ENCODE measurements at regions not wholly inside any gene's neighbourhood (a gene's known extent, or its start where the extent isn't known, plus 50 kb on each side); places are given as distances from the start of the nearest gene placed in this dataset.

DNA sequence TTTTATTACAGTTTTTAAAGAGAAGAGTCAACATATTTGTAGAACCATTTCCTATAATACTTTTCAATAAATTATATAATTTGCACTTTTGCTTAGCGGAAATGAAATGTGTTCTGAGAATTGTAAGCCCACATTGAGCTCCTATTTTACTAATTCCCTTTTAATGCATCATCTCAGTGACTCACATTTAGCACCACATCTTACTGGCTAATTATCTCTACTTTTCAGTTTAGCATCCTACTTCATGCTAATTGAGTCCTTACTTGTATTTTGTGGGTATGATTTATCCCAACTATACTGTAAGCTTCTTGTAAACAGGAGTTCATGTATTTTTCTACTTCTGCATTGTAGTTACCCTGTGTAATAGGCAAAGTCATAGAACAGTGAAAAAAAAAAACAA is 67.5 kb downstream of the TMX1 start:
- in situ Hi-C loops (cut with MboI; ENCODE audit: low pct_unique_long_range_greater_than_20kb, low sequenced_read_pairs, unreplicated experiment) = no loop called here
- no peak for DNase-seq (ENCODE audit: low spot score)
- no peak for TF ChIP-seq CTCF (IDR thresholded peaks at IDR 0.05; ENCODE audit: extremely low read depth, insufficient read depth, missing control alignments)

DNA sequence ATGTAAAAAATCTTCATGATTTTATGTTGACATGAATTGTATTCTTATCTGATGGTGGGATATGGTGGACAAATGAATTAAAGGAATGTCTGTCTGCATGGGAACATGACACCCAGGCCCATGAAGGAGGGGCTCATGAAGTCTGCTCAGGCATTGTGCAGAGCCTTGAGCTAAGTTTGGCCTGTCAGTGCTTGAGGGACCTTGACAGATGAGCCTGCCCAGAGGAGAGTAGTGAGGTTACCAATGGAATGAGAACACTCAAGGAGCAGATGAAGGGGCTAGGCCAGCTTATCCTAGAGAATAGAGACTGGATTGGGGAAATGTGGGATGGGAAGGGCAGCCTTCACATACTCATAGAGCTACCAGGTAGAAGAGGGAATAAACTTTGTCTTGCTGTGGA is 68.8 kb downstream of the TMX1 start:
- DNase-seq (ENCODE audit: low spot score) = no peak
- in situ Hi-C loops (cut with MboI; ENCODE audit: low pct_unique_long_range_greater_than_20kb, low sequenced_read_pairs, unreplicated experiment) = no loop called here
- TF ChIP-seq CTCF (IDR thresholded peaks at IDR 0.05; ENCODE audit: extremely low read depth, insufficient read depth, missing control alignments) = no peak

DNA sequence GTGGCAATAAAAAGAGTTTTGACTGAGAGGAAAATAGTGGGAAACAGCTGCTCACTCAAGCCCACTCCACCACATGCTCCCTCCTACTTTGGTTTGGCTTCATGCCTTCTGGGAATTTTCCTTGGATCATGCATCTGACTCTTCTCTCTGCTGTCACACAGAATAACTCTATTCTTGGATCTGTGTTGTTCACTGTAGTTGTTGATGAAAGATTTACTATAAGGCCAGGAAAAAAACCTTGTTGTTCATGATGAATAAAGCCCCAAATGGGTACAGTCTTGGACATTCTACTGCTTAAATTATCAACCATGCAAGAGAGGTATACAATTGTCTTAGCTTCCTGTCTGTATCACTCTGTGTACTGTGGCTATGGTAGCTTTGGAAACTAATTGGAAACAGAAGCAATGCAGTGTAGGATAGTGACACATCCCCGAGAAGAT is 70.5 kb downstream of the TMX1 start:
- TF ChIP-seq CTCF (IDR thresholded peaks at IDR 0.05; ENCODE audit: extremely low read depth, insufficient read depth, missing control alignments) = no peak
- DNase-seq (ENCODE audit: low spot score) = no peak
- in situ Hi-C loops (cut with MboI; ENCODE audit: low pct_unique_long_range_greater_than_20kb, low sequenced_read_pairs, unreplicated experiment) = no loop called here

- in situ Hi-C loops (cut with MboI; ENCODE audit: low pct_unique_long_range_greater_than_20kb, low sequenced_read_pairs, unreplicated experiment) = no loop called here
- no peak for DNase-seq (ENCODE audit: low spot score)
- no peak for TF ChIP-seq CTCF (IDR thresholded peaks at IDR 0.05; ENCODE audit: extremely low read depth, insufficient read depth, missing control alignments)
Measured at GRCh38 chr14:51314321-51315015, 74.4 kb downstream of the TMX1 start.

DNA sequence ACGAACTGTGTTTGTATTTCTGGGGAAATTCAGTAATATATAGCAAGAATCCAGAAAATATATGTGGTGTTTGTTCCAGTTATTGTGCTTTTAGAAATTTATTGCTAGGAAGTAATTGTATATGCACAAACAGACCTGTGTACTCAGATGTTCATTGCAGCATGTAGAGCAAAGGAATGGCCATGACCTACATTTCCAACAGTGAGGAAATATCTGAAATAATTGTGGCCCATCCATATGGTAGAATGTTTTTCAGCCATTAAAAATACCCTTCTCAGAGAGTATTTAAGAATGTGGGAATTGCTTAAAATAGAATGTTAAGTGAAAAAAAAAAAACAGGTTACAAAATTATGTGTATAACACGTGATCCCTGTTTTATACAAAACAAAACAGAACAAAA is 77.3 kb downstream of the TMX1 start:
- TF ChIP-seq CTCF (IDR thresholded peaks at IDR 0.05; ENCODE audit: extremely low read depth, insufficient read depth, missing control alignments) = no peak
- no peak for DNase-seq (ENCODE audit: low spot score)
- in situ Hi-C loops (cut with MboI; ENCODE audit: low pct_unique_long_range_greater_than_20kb, low sequenced_read_pairs, unreplicated experiment) = no loop called here

DNA sequence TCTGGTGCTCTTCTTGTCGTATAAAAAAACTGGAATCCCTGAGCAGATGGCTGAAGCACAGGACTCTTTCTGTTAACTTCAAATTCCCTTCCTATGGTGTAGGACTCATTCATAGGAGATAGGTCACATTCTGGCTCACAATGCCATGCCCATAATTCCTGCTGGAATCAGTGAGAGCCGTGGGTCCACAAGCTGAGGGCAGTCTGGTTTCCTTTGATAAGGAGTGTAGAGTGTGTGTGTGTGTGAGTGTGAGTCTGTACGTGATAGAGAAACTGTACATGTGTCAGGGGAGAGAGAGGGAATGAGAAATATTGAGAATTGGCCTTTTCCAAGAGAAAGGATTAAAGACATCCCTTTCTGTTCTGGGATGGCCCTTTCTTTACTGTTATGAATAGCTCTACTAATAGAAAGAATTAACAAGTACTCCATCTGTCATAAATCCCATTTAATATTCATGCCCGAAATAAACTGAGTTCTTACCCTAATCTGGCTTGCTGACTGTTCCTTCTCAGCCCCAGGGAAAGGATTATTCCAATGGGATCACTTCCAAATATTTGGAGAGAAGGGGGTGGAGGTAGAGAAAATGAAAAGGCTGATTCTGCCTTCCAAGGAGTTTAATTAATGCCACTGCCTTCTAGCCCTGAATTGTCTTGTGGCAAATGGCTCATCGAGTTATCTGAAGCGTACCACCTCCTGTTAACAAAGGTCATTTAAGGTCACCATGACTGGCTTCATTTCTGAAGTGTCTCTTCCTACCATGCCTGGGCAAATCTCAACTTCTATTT is 79.0 kb downstream of the TMX1 start:
- in situ Hi-C loops (cut with MboI; ENCODE audit: low pct_unique_long_range_greater_than_20kb, low sequenced_read_pairs, unreplicated experiment) = no loop called here
- TF ChIP-seq CTCF (IDR thresholded peaks at IDR 0.05; ENCODE audit: extremely low read depth, insufficient read depth, missing control alignments) = no peak
- DNase-seq (ENCODE audit: low spot score) = no peak

Data from GM13977 (cell line).